NCI-H510A (cell line): ENCODE measurements at regions not wholly inside any gene's neighbourhood (a gene's known extent, or its start where the extent isn't known, plus 50 kb on each side); places are given as distances from the start of the nearest gene placed in this dataset.

Experiments used
- DNase-seq: peaks from one replicate; lab custom pipeline; 2025; lab: John Stamatoyannopoulos, UW

- no peak for DNase-seq
Observed at GRCh38 chr2:71812736-71813135, 334.9 kb downstream of the CYP26B1 start.

GRCh38 chr2:71811726-71812125, 335.9 kb downstream of the CYP26B1 start:
- DNase-seq: no peak

- no peak for DNase-seq
Observed at GRCh38 chr2:71811157-71811556, 336.5 kb downstream of the CYP26B1 start.

- DNase-seq: no peak
Observed at GRCh38 chr2:71807581-71808451, 339.8 kb downstream of the CYP26B1 start.

GRCh38 chr2:71806432-71806831, 341.2 kb downstream of the CYP26B1 start:
- DNase-seq: no peak

GRCh38 chr2:71804281-71804751, 343.3 kb downstream of the CYP26B1 start:
- DNase-seq: no peak

- no peak for DNase-seq
Observed at GRCh38 chr2:71803398-71803797, 344.3 kb downstream of the CYP26B1 start.

- no peak for DNase-seq
Observed at GRCh38 chr2:71802556-71802955, 345.1 kb downstream of the CYP26B1 start.

GRCh38 chr2:71801969-71802368, 345.7 kb downstream of the CYP26B1 start:
- DNase-seq: no peak

GRCh38 chr2:71801556-71801955, 346.1 kb downstream of the CYP26B1 start:
- no peak for DNase-seq

- no peak for DNase-seq
Observed at GRCh38 chr2:71800851-71801250, 346.8 kb downstream of the CYP26B1 start.

GRCh38 chr2:71800106-71800809, 346.9 kb downstream of the DYSF start:
- no peak for DNase-seq

- DNase-seq: no peak
Observed at GRCh38 chr2:71799013-71799575, 345.7 kb downstream of the DYSF start.

- DNase-seq: no peak
Observed at GRCh38 chr2:71798266-71799012, 345.1 kb downstream of the DYSF start.

GRCh38 chr2:71797035-71797810, 343.9 kb downstream of the DYSF start:
- DNase-seq: no peak

GRCh38 chr2:71796174-71796593, 342.8 kb downstream of the DYSF start:
- no peak for DNase-seq

GRCh38 chr2:71795486-71795885, 342.1 kb downstream of the DYSF start:
- no peak for DNase-seq

- no peak for DNase-seq
Observed at GRCh38 chr2:71794611-71795010, 341.2 kb downstream of the DYSF start.

GRCh38 chr2:71793926-71794325, 340.6 kb downstream of the DYSF start:
- no peak for DNase-seq

GRCh38 chr2:71792926-71793761, 339.8 kb downstream of the DYSF start:
- DNase-seq: no peak
